Lower leg skin (tissue), 4 donors: ENCODE measurements at regions not wholly inside any gene's neighbourhood (a gene's known extent, or its start where the extent isn't known, plus 50 kb on each side); places are given as distances from the start of the nearest gene placed in this dataset.

Experiments used
- DNase-seq, 2 donors: peaks; one replicate each; pipeline ENCODE4 v3.0.0-alpha.2; 2019; ENCODE audit warnings: low spot score in 2 of 2
- H3K4me3 ChIP-seq: fragments of 200-600 bp; sonication (generic); 2 replicates; pipeline ENCODE4 v1.5.1; 2017; ENCODE audit warnings: mild to moderate bottlenecking, low read depth; ENCODE audit not compliant: poor library complexity, severe bottlenecking
- POLR2A ChIP-seq, 2 donors: fragments of 450-650 bp; IDR thresholded peaks; one replicate each; pipeline ENCODE4 v1.6.1; 2016 to 2017; ENCODE audit warnings: antibody characterized with exemption in 2 of 2, mild to moderate bottlenecking in 1 of 2, moderate library complexity in 1 of 2
- WGBS, 2 donors: methylation state at CpG; one replicate each; pipeline ENCODE4 v1.1.5; 2018; 5-methylcytosine and 5-hydroxymethylcytosine counted together
- intact Hi-C: fragments of 100-400 bp; cut with DNase I; formaldehyde crosslinking; loops from one replicate; pipeline ENCODE4 v1.15.0; 2023; ENCODE audit warnings: low total_unique reads
- TF ChIP-seq, protein P1 (sequence below), 3 donors: fragments of 450-650 bp; IDR thresholded peaks; one replicate each; pipeline ENCODE4 v1.5.1; 2016; ENCODE audit warnings: antibody characterized with exemption in 3 of 3, mild to moderate bottlenecking in 3 of 3, moderate library complexity in 2 of 3

DNA sequence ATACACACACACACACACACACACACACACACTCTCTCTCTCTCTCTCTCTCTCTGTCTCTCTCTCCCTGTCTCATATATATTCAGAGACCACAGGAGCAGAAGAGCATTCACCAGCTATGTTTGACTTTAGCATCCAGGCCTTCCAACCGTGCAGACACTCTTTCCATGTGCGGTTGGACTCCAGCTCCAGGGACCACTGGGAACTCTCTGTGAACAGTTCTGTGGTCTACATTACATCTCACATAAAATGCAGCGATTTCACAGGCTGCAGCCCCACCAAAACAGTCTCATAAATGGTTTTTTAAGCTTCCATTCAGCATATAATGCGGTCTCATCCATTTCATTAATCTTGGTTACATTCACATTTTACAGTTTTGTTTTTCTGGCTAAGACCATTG is 508.4 kb upstream of the SULF2 start:
- intact Hi-C loops: no loop called here
- 88 to 92% methylated on average over 4 of the region's 4 CpGs for WGBS, 2 donors
- no peak for DNase-seq
- no peak for TF ChIP-seq POLR2A (IDR thresholded peaks at IDR 0.05)
- TF ChIP-seq, protein P1, sequence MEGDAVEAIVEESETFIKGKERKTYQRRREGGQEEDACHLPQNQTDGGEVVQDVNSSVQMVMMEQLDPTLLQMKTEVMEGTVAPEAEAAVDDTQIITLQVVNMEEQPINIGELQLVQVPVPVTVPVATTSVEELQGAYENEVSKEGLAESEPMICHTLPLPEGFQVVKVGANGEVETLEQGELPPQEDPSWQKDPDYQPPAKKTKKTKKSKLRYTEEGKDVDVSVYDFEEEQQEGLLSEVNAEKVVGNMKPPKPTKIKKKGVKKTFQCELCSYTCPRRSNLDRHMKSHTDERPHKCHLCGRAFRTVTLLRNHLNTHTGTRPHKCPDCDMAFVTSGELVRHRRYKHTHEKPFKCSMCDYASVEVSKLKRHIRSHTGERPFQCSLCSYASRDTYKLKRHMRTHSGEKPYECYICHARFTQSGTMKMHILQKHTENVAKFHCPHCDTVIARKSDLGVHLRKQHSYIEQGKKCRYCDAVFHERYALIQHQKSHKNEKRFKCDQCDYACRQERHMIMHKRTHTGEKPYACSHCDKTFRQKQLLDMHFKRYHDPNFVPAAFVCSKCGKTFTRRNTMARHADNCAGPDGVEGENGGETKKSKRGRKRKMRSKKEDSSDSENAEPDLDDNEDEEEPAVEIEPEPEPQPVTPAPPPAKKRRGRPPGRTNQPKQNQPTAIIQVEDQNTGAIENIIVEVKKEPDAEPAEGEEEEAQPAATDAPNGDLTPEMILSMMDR (IDR thresholded peaks at IDR 0.05): no peak
- H3K4me3 ChIP-seq: no peak overlapping the region

GRCh38 chr20:48292806-48293205 is 507.5 kb upstream of the SULF2 start:
- TF ChIP-seq, protein P1 (IDR thresholded peaks at IDR 0.05): no peak
- no peak for TF ChIP-seq POLR2A (IDR thresholded peaks at IDR 0.05)
- WGBS, 2 donors: 61 to 65% methylated on average over 10 of the region's 10 CpGs
- intact Hi-C loops: no loop called here

DNA sequence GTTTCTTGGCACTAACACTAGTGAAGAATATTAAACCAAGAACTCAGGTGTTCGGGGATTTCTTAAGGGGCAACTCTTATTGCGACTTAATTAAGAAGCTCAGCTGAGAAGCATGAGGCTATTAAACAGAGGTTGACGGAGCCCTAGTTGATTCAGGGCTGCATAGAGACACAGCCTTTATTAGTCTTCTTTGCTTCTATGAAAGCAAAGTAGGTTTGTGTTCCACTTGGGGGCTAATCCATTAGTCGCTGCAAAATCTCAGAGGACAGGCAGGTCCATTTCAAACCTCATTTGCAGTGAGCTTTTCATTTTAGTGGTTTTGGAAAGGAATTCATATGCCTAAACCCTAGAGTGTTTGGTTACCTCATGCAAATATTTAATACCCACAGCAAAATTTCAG is 506.6 kb upstream of the SULF2 start:
- TF ChIP-seq POLR2A (IDR thresholded peaks at IDR 0.05): no peak
- TF ChIP-seq, protein P1 (IDR thresholded peaks at IDR 0.05): no peak
- 86 to 95% methylated on average over 4 of the region's 4 CpGs for WGBS, 2 donors
- H3K4me3 ChIP-seq: no peak overlapping the region
- intact Hi-C loops: no loop called here
- DNase-seq: no peak

More at GRCh38 chr20:48292806-48293205, 507.5 kb upstream of the SULF2 start:
- no peak overlapping the region for H3K4me3 ChIP-seq
- no peak for DNase-seq

DNA sequence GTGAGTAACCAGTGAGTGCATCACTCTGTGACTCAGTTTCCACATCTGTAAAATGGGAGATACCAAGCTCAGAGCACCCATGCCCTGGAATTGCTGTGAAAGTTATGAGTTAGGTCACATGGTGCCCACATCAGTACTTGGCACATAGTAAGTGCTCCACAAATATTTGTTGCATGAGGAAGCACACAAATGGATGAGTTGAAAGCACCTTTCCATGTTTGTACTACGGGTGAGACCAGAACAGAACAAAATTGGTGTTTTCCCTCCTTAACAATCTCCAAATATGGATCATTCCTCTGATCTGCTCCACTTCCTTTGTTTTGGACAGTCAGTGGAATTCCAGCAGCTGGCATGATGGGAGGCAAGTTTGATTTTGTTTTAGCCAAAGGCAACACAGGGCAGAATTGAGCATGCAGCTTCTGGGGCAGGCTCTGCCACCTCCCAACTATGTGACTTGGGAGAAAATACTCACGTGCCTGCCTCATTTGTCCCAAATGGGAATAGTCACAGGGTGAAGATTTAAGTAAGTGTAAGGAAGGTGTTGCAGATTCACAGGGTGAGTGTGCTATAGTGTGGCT is 503.7 kb upstream of the SULF2 start:
- no peak for DNase-seq
- H3K4me3 ChIP-seq: no peak overlapping the region
- no peak for TF ChIP-seq POLR2A (IDR thresholded peaks at IDR 0.05)
- TF ChIP-seq, protein P1 (IDR thresholded peaks at IDR 0.05): no peak
- WGBS, 2 donors: 26 to 31% methylated on average over 2 of the region's 2 CpGs
- intact Hi-C loops: no loop called here

DNA sequence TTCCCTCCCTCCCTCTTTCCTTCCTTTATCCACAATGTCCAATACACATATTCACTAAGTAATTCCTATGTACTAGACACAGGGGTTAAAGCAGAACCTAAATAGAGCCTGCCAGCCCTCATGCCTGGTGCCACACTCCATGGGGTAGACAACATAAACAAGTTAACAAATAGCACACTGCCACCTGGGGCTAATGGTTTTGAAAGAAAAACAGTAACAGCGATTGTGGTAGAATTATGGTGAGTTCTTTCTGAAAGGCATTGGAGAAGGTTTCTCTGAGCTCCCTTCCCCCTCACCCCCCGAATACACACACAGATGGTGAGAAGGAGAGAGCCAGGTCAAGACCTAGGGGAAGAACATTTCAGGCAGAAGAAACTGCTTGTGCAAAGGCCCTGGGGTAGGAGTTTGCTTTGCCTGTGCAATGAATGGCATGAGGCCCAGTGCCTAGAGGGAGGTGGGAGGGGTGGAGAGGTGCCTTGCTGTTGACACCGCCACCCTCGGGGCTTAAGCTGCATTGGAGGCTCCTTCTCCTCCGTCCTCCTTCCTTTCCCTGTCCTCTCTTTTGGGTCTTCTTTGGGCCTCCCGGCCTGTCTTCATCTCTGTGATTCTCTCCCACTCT is 502.4 kb upstream of the SULF2 start:
- H3K4me3 ChIP-seq: no peak overlapping the region
- WGBS, 2 donors: 91 to 94% methylated on average over 6 of the region's 6 CpGs
- no peak for DNase-seq
- intact Hi-C loops: no loop called here
- TF ChIP-seq, protein P1 (IDR thresholded peaks at IDR 0.05): no peak
- no peak for TF ChIP-seq POLR2A (IDR thresholded peaks at IDR 0.05)
